Endothelial cell of umbilical vein (primary cell): ENCODE measurements at regions not wholly inside any gene's neighbourhood (a gene's known extent, or its start where the extent isn't known, plus 50 kb on each side); places are given as distances from the start of the nearest gene placed in this dataset.

Experiments
- BruUV-seq: library from RNA; stranded (reverse); fragments of 400-500 nt; replicated peaks from 2 replicates; lab custom pipeline; 2021; lab: Mats Ljungman, UMichigan
- CTCF ChIA-PET: fragments of 300-600, 350-600 bp; sonication (Branson Sonifier 250); formaldehyde crosslinking; loops from one replicate; lab custom pipeline; 2021; ENCODE audit warnings: antibody characterized with exemption, inconsistent platforms; lab: Charles Lee
- POLR2A ChIA-PET: fragments of 300-600, 350-600 bp; sonication (Branson Sonifier 250); formaldehyde crosslinking; loops from one replicate; lab custom pipeline; 2021; ENCODE audit warnings: antibody characterized with exemption, inconsistent platforms; lab: Charles Lee
- DNase-seq: peaks from one replicate; pipeline ENCODE4 v3.0.0-alpha.2; 2011; ENCODE audit warnings: low read depth, low spot score
- FAIRE-seq: peaks from 2 replicates; lab custom pipeline; 2011; peaks lifted over from hg19 to GRCh38; lab: Jason Lieb, UNC
- H2AFZ ChIP-seq: 2 replicates; pipeline ENCODE4 v1.6.0; 2012; ENCODE audit warnings: low read depth, low read length, control low read depth, inconsistent platforms
- H3K27ac ChIP-seq: 2 replicates; pipeline ENCODE4 v1.5.1; 2011; ENCODE audit warnings: low read depth, mild to moderate bottlenecking, control low read depth, low read length, moderate library complexity; ENCODE audit not compliant: insufficient read depth
- H3K27me3 ChIP-seq, 2 experiments: 2 replicates each; pipeline versions ENCODE4 v1.6.0 to v1.6.1; 2011; ENCODE audit warnings: low read length in 2 of 2, mixed read lengths in 1 of 2; ENCODE audit not compliant: control insufficient read depth in 2 of 2, insufficient read depth in 2 of 2
- H3K36me3 ChIP-seq, 2 experiments: 2 replicates in 1 of 2; 3 replicates in 1 of 2; pipeline ENCODE4 v1.5.1; 2011; ENCODE audit warnings: low read length in 2 of 2, mild to moderate bottlenecking in 1 of 2, moderate library complexity in 1 of 2; ENCODE audit not compliant: control insufficient read depth in 2 of 2, insufficient read depth in 2 of 2; ENCODE audit errors: extremely low read depth in 1 of 2
- H3K4me1 ChIP-seq: 3 replicates; pipeline ENCODE4 v1.5.1; 2011; ENCODE audit warnings: mild to moderate bottlenecking, low read length; ENCODE audit not compliant: control insufficient read depth, insufficient read depth; ENCODE audit errors: extremely low read depth
- H3K4me2 ChIP-seq: 2 replicates; pipeline ENCODE4 v1.6.1; 2011; ENCODE audit warnings: low read length, control low read depth, mixed read lengths; ENCODE audit not compliant: insufficient read depth
- H3K4me3 ChIP-seq, 3 experiments: fragments of 200-600 bp in 1 of 3; sonication (generic), shearing (Covaris generic) in 1 of 3; replicated peaks in 1 of 3; 2 replicates each; pipeline ENCODE4 v1.5.1; 2011 to 2016; ENCODE audit warnings: control low read depth in 3 of 3, low read length in 3 of 3, mild to moderate bottlenecking in 2 of 3, inconsistent platforms in 1 of 3, low read depth in 1 of 3, moderate library complexity in 1 of 3; ENCODE audit not compliant: insufficient read depth in 1 of 3
- H3K79me2 ChIP-seq: 2 replicates; pipeline ENCODE4 v1.6.0; 2012; ENCODE audit warnings: low read length, inconsistent platforms; ENCODE audit not compliant: control insufficient read depth, insufficient read depth
- H3K9ac ChIP-seq: replicated peaks from 2 replicates; pipeline ENCODE3; 2011; ENCODE audit warnings: low read length, control low read depth; ENCODE audit not compliant: insufficient read depth; ENCODE audit errors: extremely low read depth
- H3K9me1 ChIP-seq: replicated peaks from 3 replicates; pipeline ENCODE4 v1.6.0; 2011; ENCODE audit warnings: mild to moderate bottlenecking, low read length; ENCODE audit not compliant: control insufficient read depth, insufficient read depth; ENCODE audit errors: extremely low read depth
- H3K9me3 ChIP-seq: replicated peaks from 2 replicates; pipeline ENCODE4 v1.5.1; 2012; ENCODE audit warnings: low read length, inconsistent platforms; ENCODE audit not compliant: control insufficient read depth, insufficient read depth
- H4K20me1 ChIP-seq: replicated peaks from 2 replicates; pipeline ENCODE3; 2011; ENCODE audit warnings: mild to moderate bottlenecking, low read length; ENCODE audit not compliant: control insufficient read depth, insufficient read depth; ENCODE audit errors: extremely low read depth
- CTCF ChIP-seq, 2 donors: IDR thresholded peaks; 1 replicate in 1 of 2; 2 replicates in 1 of 2; pipeline ENCODE4 v1.5.1; 2011; ENCODE audit warnings: low read length in 2 of 2, mild to moderate bottlenecking in 2 of 2, moderate library complexity in 2 of 2, control low read depth in 1 of 2, inconsistent platforms in 1 of 2, low read depth in 1 of 2; ENCODE audit not compliant: insufficient read depth in 1 of 2; ENCODE audit errors: extremely low read depth in 1 of 2
- EZH2 ChIP-seq: IDR thresholded peaks from 2 replicates; pipeline ENCODE4 v1.6.1; 2012; ENCODE audit warnings: borderline replicate concordance, low read depth, mild to moderate bottlenecking, moderate library complexity, low read length, inconsistent platforms; ENCODE audit not compliant: severe bottlenecking
- FOS ChIP-seq: IDR thresholded peaks from 2 replicates; pipeline ENCODE4 v1.6.1; 2011; ENCODE audit warnings: mild to moderate bottlenecking, low read length, moderate library complexity, borderline replicate concordance; ENCODE audit not compliant: insufficient read depth
- GATA2 ChIP-seq: IDR thresholded peaks from 2 replicates; pipeline ENCODE4 v1.7.0; 2011; ENCODE audit warnings: low read depth, mild to moderate bottlenecking, moderate library complexity, mixed read lengths, low read length; ENCODE audit not compliant: insufficient read length, insufficient read depth
- JUN ChIP-seq: IDR thresholded peaks from 2 replicates; pipeline ENCODE4 v1.6.1; 2011; ENCODE audit warnings: borderline replicate concordance, low read depth; ENCODE audit not compliant: insufficient read length, insufficient read depth
- MAX ChIP-seq: IDR thresholded peaks from 2 replicates; pipeline ENCODE4 v1.6.1; 2011; ENCODE audit not compliant: insufficient read depth, insufficient read length
- MYC ChIP-seq: IDR thresholded peaks from one replicate; pipeline ENCODE4 v1.6.1; 2011; ENCODE audit warnings: mild to moderate bottlenecking, low read depth, low read length
- POLR2A ChIP-seq: IDR thresholded peaks from 2 replicates; pipeline ENCODE4 v1.6.1; 2012; ENCODE audit warnings: low read depth, mild to moderate bottlenecking, control low read depth, low read length
- POLR2AphosphoS5 ChIP-seq: IDR thresholded peaks from 2 replicates; pipeline ENCODE4 v1.6.1; 2012; ENCODE audit warnings: low read depth, mild to moderate bottlenecking, control low read depth, low read length, moderate library complexity; ENCODE audit not compliant: insufficient read depth
- dilution Hi-C: fragments of 300-500 bp; cut with MboI; formaldehyde crosslinking; loops from one replicate; pipeline ENCODE4 v1.15.0; 2019; ENCODE audit warnings: low sequenced_read_pairs; ENCODE audit not compliant: extremely low pct_ligation_motif_present
- intact Hi-C: fragments of 100-400 bp; cut with micrococcal nuclease; formaldehyde crosslinking; loops from one replicate; pipeline ENCODE4 v1.10.0; 2022

- H3K4me3 ChIP-seq: no peak overlapping the region
- no peak overlapping the region for H3K9ac ChIP-seq
- H3K27ac ChIP-seq: no peak overlapping the region
- CTCF ChIA-PET: no interaction called here
- no peak for DNase-seq
- H3K79me2 ChIP-seq: no peaks in the 10 kb centered on the region
- no peaks in the 10 kb centered on the region for H3K9me3 ChIP-seq
- H3K4me1 ChIP-seq: no peaks in the 10 kb centered on the region
- H3K9me1 ChIP-seq: no peaks in the 10 kb centered on the region
- H3K36me3 ChIP-seq: no peaks in the 10 kb centered on the region
- TF ChIP-seq GATA2 (no peak), MAX (no peak), POLR2AphosphoS5 (no peak), EZH2 (no peak), POLR2A (no peak), CTCF (IDR thresholded peaks at IDR 0.05; ENCODE audit: extremely low read depth in 1 of 2, insufficient read depth in 1 of 2, low read depth in 1 of 2, low read length in 2 of 2) (no peak), FOS (no peak), MYC (no peak), JUN (no peak)
- POLR2A ChIA-PET: no interaction called here
- no peak overlapping the region for H3K4me2 ChIP-seq
- H2AFZ ChIP-seq: no peak overlapping the region
- H3K27me3 ChIP-seq: peaks cover 0 to 7% of the 10 kb centered on the region in 2 experiments
- FAIRE-seq: no peak
- BruUV-seq: no TSS peak
- no peaks in the 10 kb centered on the region for H4K20me1 ChIP-seq
- dilution Hi-C loops (no loop called here), intact Hi-C loops (no loop called here)
Observed at GRCh38 chr15:70329179-70329578, 231.5 kb upstream of the TLE3 start.
